HG03439 (cell line): ENCODE measurements at regions not wholly inside any gene's neighbourhood (a gene's known extent, or its start where the extent isn't known, plus 50 kb on each side); places are given as distances from the start of the nearest gene placed in this dataset.

Experiments
- ATAC-seq: cut with Tn5 transposase; IDR thresholded peaks from one replicate; pipeline ENCODE4 v1.9.1; 2021; ENCODE audit warnings: mild to moderate bottlenecking, moderate library complexity; ENCODE audit not compliant: unreplicated experiment

- ATAC-seq = no peak
Observed at GRCh38 chr10:78160591-78160990, 126.9 kb downstream of the RPS24 start.

DNA sequence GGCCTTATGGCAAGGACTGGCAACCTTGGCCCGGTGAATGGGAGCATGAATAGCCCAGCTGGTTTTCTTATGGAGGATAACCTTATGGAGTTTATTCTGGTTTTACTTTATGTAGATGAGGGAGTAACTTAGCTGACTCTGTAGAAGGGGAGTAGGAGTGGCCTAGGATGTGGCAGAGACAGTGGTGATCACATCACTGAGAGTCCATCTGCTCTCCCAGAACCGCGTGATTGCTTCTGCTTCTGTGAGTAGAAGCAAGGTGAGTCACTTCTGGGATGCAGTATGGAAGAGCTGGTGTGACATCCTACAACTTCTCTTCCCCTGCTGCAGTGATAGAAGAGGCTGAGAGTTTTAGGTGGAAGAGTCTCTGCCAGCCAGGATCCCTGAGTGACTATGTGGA, 129.2 kb downstream of the RPS24 start:
- no peak for ATAC-seq

- ATAC-seq = no peak
Observed at GRCh38 chr10:78164702-78165101, 131.0 kb downstream of the RPS24 start.

DNA sequence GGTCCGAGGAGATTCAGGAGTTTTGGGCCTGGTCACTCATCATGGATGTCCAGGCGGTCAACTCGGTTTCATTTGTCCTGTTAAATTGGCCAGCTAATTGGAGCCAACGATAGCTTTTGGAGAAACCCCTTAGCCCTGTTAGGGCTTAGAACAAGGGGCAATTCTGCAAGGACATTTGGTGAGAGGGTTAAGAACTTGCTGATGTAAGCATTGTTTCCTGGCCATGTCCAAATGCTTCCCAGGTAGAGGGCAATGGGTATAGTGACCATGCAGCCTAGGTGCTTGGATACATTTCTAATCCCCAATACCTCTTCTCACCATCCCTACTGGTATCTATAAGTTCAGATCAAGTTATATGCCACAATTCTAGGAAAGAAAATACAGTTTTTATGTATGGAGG, 131.5 kb downstream of the RPS24 start:
- ATAC-seq = no peak

- no peak for ATAC-seq
Observed at GRCh38 chr10:78165617-78166016, 132.0 kb downstream of the RPS24 start.

DNA sequence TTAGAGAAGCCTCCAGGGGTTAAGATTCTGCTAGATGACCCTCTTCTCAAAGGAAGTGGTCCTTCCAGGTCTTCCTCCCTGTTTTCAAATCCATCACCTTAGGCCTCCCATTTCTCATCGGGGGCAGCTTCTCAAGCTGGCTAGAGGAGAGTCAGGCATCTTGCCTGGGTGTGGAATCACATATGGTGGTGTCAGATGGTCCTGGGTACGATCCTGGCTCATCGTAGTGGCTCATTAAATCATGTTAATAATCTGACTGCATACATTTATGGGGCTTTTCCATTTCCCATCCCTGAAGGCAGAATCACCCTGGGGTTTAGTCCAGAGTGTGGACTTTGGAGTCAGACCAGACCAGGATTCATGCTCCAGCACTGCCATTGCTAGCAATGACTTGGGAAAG, 132.6 kb downstream of the RPS24 start:
- ATAC-seq = no peak

DNA sequence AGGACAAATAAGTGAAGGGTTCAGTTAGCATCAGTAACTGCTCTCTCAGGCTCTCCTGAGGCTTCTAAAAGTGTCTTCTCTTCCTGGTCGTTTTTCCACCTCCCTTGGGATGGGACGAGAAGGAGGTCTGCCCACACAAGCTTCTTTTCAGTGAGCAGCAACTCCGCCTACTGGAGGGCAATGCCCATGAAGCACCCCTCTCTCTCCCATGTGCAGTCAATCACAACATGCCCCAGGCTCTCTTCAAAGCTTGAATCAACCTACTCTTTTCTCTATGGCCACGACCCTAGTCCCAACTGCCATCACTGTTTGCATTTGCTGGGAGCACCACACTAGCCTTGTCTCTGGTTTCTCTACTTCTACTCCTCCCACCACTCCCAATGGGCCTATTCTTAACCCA, 135.6 kb downstream of the RPS24 start:
- no peak for ATAC-seq

GRCh38 chr10:78170026-78170475, 136.4 kb downstream of the RPS24 start:
- no peak for ATAC-seq

- ATAC-seq = no peak
Observed at GRCh38 chr10:78171633-78172400, 138.2 kb downstream of the RPS24 start.

DNA sequence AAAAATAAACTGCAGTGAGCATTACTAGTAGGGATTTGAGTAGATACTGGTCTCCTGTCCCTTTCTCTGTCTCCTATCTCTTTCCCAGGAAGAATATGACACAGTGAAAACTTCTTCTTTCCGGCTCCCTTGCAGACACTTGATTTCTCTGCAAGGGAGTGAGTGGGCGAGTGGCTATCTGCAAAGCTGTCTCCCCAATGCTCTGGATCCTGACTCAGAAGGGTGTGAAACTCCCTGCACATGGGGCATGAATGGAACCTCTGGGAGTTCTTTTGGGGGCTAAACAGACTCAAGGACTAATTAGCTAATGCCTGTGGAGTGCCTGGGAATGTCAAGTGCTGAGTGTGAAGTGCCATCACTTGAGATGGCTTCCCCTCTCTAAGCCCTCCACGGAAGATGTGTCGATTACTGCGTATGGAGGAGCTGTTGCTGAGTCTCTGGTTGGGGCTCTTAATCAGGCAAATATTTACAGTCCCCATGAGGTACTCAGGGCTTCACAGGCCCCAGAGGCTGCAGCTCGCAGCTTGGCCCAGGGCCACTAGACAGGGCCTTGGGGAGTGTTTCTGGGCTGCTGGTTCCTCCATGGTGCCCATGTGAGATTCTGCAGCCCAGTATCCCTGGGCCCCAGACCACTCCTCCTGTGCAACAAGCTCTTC, 139.8 kb downstream of the RPS24 start:
- ATAC-seq = no peak

DNA sequence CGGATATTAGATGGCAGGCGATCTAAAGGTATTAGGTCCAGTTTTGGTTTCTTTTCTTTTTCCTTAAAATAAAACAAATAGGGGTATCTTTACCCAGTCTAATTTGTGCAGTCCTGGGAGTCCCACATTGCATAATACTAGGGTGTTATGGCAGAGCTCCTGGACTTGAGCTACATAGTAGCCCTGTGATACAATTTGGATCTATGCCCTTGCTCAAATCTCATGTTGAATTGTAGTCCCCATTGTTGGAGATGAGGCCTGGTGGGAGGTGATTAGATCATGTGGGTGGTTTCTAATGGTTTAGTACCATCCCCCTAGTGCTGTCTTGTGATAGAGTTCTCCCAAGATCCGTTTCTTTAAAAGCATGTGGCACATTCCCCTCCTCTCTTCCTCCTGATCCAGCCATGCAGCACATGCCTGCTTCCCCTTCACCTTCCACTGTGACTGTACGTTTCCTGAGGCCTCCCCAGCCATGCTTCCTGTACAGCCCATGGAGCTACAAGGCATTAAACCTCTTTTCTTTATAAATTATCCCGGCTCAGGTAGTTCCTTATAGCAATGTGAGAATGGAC, 141.9 kb downstream of the RPS24 start:
- no peak for ATAC-seq

DNA sequence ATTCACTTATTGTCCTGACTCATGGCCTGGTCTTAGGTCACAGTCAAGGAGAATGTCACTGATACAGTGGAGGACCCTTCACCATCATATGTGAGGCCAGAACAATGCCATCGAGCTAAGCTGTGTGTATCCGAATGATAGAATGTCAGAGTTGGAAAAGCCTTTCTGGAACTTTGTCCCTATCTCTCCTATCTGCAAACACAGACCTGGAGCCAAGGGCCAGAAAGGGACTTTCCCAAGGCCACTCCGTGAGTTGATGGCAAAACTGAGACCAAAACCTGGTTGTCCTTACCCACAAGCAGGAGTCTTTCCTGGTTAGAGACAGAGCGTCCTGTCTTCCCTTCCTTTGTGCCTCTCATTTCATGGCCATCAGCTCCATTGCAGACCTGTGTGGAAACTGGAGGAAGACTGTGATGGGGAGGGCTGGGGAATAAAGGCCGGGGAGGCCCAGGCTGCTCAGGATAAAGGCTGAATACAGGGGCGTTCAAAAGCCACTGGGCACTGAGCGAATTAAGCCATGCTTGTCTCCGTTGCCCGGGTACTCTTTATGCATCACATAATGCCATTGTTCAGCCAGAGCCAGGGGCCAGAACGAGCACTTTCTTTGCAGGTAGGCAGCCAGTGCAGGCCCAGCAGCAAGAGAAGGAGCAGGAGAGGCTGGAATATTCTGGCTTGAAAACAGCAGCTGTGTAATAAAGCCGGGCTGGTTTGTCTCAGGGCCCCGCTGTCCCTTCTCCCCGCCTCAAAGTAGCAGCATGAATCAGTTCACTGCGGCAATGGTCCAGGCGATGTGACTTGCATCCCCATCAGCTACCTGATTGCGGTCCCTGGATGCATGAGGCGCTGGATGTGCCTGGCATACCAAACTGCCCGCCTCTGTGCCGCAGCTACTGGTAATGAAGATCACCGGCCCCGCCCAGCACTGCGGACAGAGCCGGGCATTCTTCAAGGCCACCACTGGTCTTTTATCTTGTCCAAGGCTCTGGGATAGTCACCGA, 143.0 kb downstream of the RPS24 start:
- no peak for ATAC-seq

GRCh38 chr10:78177491-78178185, 144.0 kb downstream of the RPS24 start:
- ATAC-seq = no peak

DNA sequence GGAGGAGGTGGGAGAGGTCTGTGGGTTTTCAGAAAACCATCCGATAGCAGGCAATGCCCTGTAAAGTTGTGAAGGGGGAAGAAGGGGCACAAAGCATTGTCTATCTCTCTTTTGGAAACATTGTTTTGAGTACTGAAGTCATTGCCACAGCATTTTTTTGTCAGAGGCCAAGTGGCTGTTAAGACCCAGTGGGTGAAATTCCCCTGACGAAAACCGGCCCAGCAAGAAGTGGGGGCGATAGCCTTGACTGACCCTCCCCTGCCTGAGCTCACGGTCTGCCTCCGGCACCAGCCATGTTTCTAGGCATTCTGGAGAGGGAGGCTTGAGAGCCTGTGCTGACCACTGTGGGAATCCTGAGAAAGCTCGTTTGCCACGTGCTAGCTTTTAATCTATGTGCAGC, 144.7 kb downstream of the RPS24 start:
- no peak for ATAC-seq

- no peak for ATAC-seq
Observed at GRCh38 chr10:78178940-78179339, 145.3 kb downstream of the RPS24 start.

GRCh38 chr10:78179886-78180705, 146.4 kb downstream of the RPS24 start:
- ATAC-seq = no peak

DNA sequence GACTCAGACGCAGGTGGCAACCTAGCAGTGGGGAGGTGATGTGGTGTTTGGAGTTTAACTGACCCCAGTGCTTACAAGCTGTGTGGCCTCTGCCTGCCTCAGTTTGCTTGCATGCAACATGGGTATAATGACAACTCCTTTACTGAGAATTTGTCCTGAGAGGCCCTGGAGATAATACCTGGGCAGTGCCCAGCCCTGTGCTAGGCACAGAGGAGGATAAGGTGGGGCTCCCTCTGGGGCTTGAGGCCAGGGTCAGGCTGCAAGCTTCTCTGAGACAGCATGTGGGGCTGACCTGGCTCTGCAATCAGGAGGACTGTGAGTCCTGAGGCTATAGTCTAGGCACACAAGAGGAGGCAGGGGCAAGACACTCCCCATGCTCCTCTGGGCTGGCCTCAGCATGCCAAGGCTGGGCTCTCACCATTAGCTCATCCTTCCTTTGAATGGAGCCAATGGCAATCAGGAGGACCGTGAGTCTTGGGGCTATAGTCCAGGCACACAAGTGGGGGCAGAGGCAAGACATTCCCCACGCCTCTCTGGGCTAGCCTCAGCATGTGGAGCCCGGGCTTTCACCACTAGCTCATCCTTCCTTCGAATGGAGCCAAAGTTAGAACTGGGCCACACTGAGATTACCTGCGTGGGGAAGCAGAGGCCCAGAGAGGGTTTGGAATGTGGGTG, 147.9 kb downstream of the RPS24 start:
- no peak for ATAC-seq

- ATAC-seq = no peak
Observed at GRCh38 chr10:78182841-78183240, 149.2 kb downstream of the RPS24 start.
